Kidney (tissue), 13 donors: ENCODE measurements at regions not wholly inside any gene's neighbourhood (a gene's known extent, or its start where the extent isn't known, plus 50 kb on each side); places are given as distances from the start of the nearest gene placed in this dataset.

Source experiments
- DNase-seq, 5 donors: peaks; one replicate each; pipeline ENCODE4 v3.0.0-alpha.2; 2013 to 2020
- FAIRE-seq: peaks from 2 replicates; lab custom pipeline; 2012; peaks lifted over from hg19 to GRCh38; lab: Jason Lieb, UNC
- H3K27ac ChIP-seq, 2 donors: one replicate each; pipeline ENCODE4 v1.7.0; 2013; ENCODE audit warnings: low read depth in 2 of 2, low read length in 2 of 2, inconsistent platforms in 1 of 2
- H3K27me3 ChIP-seq: one replicate; pipeline ENCODE4 v1.7.1; 2013; ENCODE audit warnings: low read length, inconsistent platforms; ENCODE audit not compliant: control insufficient read depth, insufficient read depth
- H3K36me3 ChIP-seq, 3 donors: one replicate each; pipeline versions ENCODE4 v1.7.0 to v1.7.1; 2013; ENCODE audit warnings: low read length in 3 of 3, control low read depth in 1 of 3, inconsistent platforms in 1 of 3; ENCODE audit not compliant: insufficient read depth in 3 of 3, control insufficient read depth in 2 of 3
- H3K4me1 ChIP-seq, 3 donors: one replicate each; pipeline versions ENCODE4 v1.7.0 to v1.7.1; 2013; ENCODE audit warnings: low read length in 3 of 3, inconsistent platforms in 1 of 3, low read depth in 1 of 3; ENCODE audit not compliant: control insufficient read depth in 2 of 3, insufficient read depth in 2 of 3
- H3K4me3 ChIP-seq, 3 donors: one replicate each; pipeline versions ENCODE4 v1.7.0 to v1.8.1; 2013; ENCODE audit warnings: low read length in 3 of 3, control low read depth in 1 of 3, inconsistent platforms in 1 of 3
- H3K9ac ChIP-seq, 3 donors: one replicate each; pipeline versions ENCODE4 v1.7.0 to v1.7.1; 2013; ENCODE audit warnings: low read length in 3 of 3, control low read depth in 1 of 3, inconsistent platforms in 1 of 3
- H3K9me3 ChIP-seq, 3 donors: one replicate each; pipeline versions ENCODE4 v1.7.0 to v1.7.1; 2013; ENCODE audit warnings: low read length in 3 of 3, control low read depth in 1 of 3, inconsistent platforms in 1 of 3; ENCODE audit not compliant: control insufficient read depth in 2 of 3, insufficient read depth in 1 of 3
- CTCF ChIP-seq: IDR thresholded peaks from 3 replicates; pipeline ENCODE4 v1.5.1; 2012; ENCODE audit warnings: mild to moderate bottlenecking, moderate library complexity, borderline replicate concordance; ENCODE audit not compliant: insufficient read depth; ENCODE audit errors: extremely low read depth
- intact Hi-C: fragments of 100-400 bp; cut with DNase I; formaldehyde crosslinking; loops from one replicate; pipeline ENCODE4 v1.11.1; 2022
- donor health status: control.
- donor health status: control.
- donor health status: control.
- donor health status: control.
- donor health status: control.
- donor health status: DM: yes; HTN: yes; CAD: no.
- donor health status: Normal renal cell carcinoma (clear cell type).

GRCh38 chr18:52009958-52010357, 330.0 kb upstream of the DCC start:
- no peak overlapping the region for H3K27ac ChIP-seq
- H3K9me3 ChIP-seq: no peaks in the 10 kb centered on the region
- DNase-seq (no peak), FAIRE-seq (no peak)
- H3K4me3 ChIP-seq: no peak overlapping the region
- H3K27me3 ChIP-seq: no peaks in the 10 kb centered on the region
- H3K9ac ChIP-seq: no peak overlapping the region
- no peak for TF ChIP-seq CTCF
- no peaks in the 10 kb centered on the region for H3K36me3 ChIP-seq
- no peaks in the 10 kb centered on the region for H3K4me1 ChIP-seq
- intact Hi-C loops: no loop called here

- Histone ChIP-seq H3K27ac (no peak overlapping the region), H3K4me3 (no peak overlapping the region), H3K36me3 (no peaks in the 10 kb centered on the region), H3K9me3 (no peaks in the 10 kb centered on the region), H3K4me1 (no peaks in the 10 kb centered on the region), H3K9ac (no peak overlapping the region), H3K27me3 (no peaks in the 10 kb centered on the region)
- no peak for TF ChIP-seq CTCF
- FAIRE-seq (no peak), DNase-seq (no peak)
- intact Hi-C loops: no loop called here
These were observed 293.9 kb upstream of the DCC start for GRCh38 chr18:52045946-52046675.

GRCh38 chr18:52046842-52047241, 293.2 kb upstream of the DCC start:
- H3K4me1 ChIP-seq: no peaks in the 10 kb centered on the region
- FAIRE-seq: no peak

More at GRCh38 chr18:52046842-52047241, 293.2 kb upstream of the DCC start:
- no peaks in the 10 kb centered on the region for H3K36me3 ChIP-seq
- no peak overlapping the region for H3K27ac ChIP-seq
- no peak for TF ChIP-seq CTCF
- no peak overlapping the region for H3K9ac ChIP-seq
- no peak overlapping the region for H3K4me3 ChIP-seq
- intact Hi-C loops: no loop called here
- no peaks in the 10 kb centered on the region for H3K27me3 ChIP-seq
- no peak for DNase-seq
- H3K9me3 ChIP-seq: no peaks in the 10 kb centered on the region
